Right cardiac atrium (tissue), 5 donors: ENCODE measurements at regions not wholly inside any gene's neighbourhood (a gene's known extent, or its start where the extent isn't known, plus 50 kb on each side); places are given as distances from the start of the nearest gene placed in this dataset.
"Not testable (repeated sequence)": the region's sequence is repeated elsewhere in the genome, so short reads cannot be mapped to it uniquely, and the experiment has no call there.

Experiments
- ATAC-seq, 2 donors: fragments of 200-7000 bp; cut with Tn5 transposase; one replicate each; pipeline versions ENCODE4 v1.8.0 to v1.9.1; 2020; ENCODE audit warnings: moderate library complexity in 2 of 2, mild to moderate bottlenecking in 1 of 2
- DNase-seq, 3 donors: peaks; one replicate each; pipeline ENCODE4 v3.0.0-alpha.2; 2020
- H3K27ac ChIP-seq: one replicate; pipeline ENCODE4 v1.5.1; 2013; ENCODE audit warnings: mild to moderate bottlenecking, low read length, control low read depth, moderate library complexity
- H3K27me3 ChIP-seq: one replicate; pipeline ENCODE4 v1.6.1; 2013; ENCODE audit not compliant: control insufficient read depth, insufficient read depth
- H3K4me1 ChIP-seq: one replicate; pipeline ENCODE4 v1.6.1; 2013; ENCODE audit warnings: low read length; ENCODE audit not compliant: control insufficient read depth, insufficient read depth
- H3K4me3 ChIP-seq: one replicate; pipeline ENCODE4 v1.5.1; 2013; ENCODE audit warnings: low read length, control low read depth
- H3K9me3 ChIP-seq: one replicate; pipeline ENCODE4 v1.6.1; 2013; ENCODE audit warnings: low read length; ENCODE audit not compliant: control insufficient read depth
- WGBS: extraction: QIAGEN DNeasy Blood & Tissue Kit; methylation state at CpG from one replicate; pipeline ENCODE4 v1.1.7; 2013; 5-methylcytosine and 5-hydroxymethylcytosine counted together
- intact Hi-C, 4 donors: fragments of 100-400 bp; cut with DNase I; formaldehyde crosslinking; loops; one replicate each; pipeline versions ENCODE4 v1.11.0 to v1.14.0; 2022 to 2023
- donor health status: healthy with polysubstance abuse.
- donor health status: DM: no; HTN: yes; CAD: no.
- donor health status: DM: no; HTN: no; CAD: no.
- donor health status: DM: no; HTN: yes; CAD: no; lungs with severe emphysema.
- donor health status: DM: yes; HTN: yes; CAD: no.

- DNase-seq (no peak), ATAC-seq (no peak)
- H3K27me3 ChIP-seq = no peaks in the 10 kb centered on the region
- H3K9me3 ChIP-seq = no peaks in the 10 kb centered on the region
- H3K4me1 ChIP-seq = no peaks in the 10 kb centered on the region
- 86% methylated on average over 1 of the region's 1 CpG for WGBS
- H3K27ac ChIP-seq = no peak overlapping the region
- no peak overlapping the region for H3K4me3 ChIP-seq
- intact Hi-C loops = no loop called here
These were observed 719.7 kb upstream of the MIR17HG start for GRCh38 chr13:90627813-90628212.

DNA sequence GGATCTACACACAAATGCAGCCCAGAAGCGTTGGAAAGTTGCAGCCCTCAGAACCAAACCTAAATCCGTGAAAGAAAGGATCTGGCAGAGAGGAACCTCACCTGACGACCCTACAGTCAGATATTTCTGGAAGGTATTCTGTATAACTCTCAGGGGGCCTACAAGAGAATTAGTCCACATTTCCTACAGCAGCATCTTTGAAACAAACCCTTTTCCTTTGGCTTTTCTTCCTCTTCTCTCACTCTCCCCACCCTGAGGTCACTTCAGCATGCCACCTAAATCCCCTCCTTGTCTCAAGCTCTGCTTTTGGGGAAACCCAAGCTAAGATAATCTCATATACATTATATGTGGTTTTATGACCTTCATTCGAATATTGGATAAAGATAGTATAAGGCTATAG is 719.0 kb upstream of the MIR17HG start:
- DNase-seq (no peak), ATAC-seq (no peak)
- WGBS = 78% methylated on average over 4 of the region's 4 CpGs
- Histone ChIP-seq H3K4me3 (no peak overlapping the region), H3K27ac (no peak overlapping the region), H3K4me1 (no peaks in the 10 kb centered on the region), H3K27me3 (no peaks in the 10 kb centered on the region), H3K9me3 (no peaks in the 10 kb centered on the region)
- intact Hi-C loops = no loop called here

DNA sequence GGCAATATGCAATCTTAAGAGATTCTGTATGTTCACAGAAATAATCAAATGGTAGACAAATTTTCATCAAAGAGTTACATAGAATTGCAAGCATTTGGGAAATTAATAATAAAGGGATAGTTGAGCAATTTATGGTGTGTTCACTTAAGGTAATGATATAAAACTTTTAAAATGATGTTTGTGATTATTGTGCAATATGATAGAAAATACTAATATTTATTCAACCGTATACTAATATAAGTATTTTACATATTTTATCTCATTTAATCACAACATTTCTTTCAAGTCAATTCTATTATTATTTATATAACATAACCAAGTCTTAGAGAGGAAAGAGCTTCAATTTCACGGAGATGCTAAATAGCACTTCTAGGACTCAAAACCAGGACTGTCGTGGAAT is 716.8 kb upstream of the MIR17HG start:
- Histone ChIP-seq H3K4me3 (no peak overlapping the region), H3K27me3 (no peaks in the 10 kb centered on the region), H3K4me1 (no peaks in the 10 kb centered on the region), H3K27ac (no peak overlapping the region), H3K9me3 (no peaks in the 10 kb centered on the region)
- WGBS = 94% methylated on average over 3 of the region's 3 CpGs
- ATAC-seq = no peak
- DNase-seq = no peak
- intact Hi-C loops = no loop called here

GRCh38 chr13:90632184-90632583 is 715.3 kb upstream of the MIR17HG start:
- no peak for ATAC-seq
- intact Hi-C loops = no loop called here
- 90% methylated on average over 3 of the region's 3 CpGs for WGBS

DNA sequence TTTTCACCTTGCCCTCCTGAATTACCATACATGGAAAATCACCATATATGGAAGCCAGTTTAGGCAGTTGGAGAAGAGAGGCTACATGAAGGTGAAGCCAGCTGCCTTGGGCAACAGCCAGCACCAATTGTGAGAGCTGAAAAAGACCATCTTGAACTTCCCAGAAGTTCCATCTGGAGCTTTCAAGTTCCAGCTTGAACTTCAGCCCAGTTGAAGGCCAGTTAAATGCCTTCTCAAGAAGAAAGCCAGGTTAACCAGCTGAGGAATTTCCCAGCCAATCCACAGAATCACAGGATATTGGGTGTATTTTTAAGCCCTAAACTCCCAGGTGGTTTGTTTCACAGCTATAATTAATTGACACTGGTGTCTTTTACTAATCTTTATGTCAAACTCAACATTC is 713.6 kb upstream of the MIR17HG start:
- intact Hi-C loops = no loop called here
- H3K4me1 ChIP-seq = no peaks in the 10 kb centered on the region
- DNase-seq (no peak), ATAC-seq (no peak)
- no peaks in the 10 kb centered on the region for H3K27me3 ChIP-seq
- no peak overlapping the region for H3K27ac ChIP-seq
- no peak overlapping the region for H3K4me3 ChIP-seq
- H3K9me3 ChIP-seq = no peaks in the 10 kb centered on the region

More at GRCh38 chr13:90632184-90632583, 715.3 kb upstream of the MIR17HG start:
- Histone ChIP-seq H3K4me1 (no peaks in the 10 kb centered on the region), H3K9me3 (no peaks in the 10 kb centered on the region), H3K27ac (no peak overlapping the region), H3K27me3 (no peaks in the 10 kb centered on the region), H3K4me3 (no peak overlapping the region)
- no peak for DNase-seq

DNA sequence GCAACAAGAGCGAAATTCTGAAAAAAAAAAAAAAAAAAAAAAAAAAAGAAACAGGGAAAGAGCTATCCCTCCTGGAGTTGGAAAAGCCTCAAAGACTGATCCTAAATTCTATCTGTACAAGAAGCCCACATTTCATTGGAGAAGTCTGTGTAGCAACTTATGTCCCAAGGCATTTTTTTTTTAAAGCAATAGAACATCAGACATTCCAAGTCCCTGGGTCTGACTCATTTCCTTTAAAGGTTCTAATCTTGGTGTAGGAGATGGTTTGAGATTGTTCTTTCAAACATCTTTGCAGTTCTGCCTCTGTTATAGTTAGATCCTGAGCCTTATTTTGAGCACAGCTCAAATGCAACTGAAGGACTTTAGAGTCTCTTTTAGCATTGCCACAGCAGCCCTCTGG is 706.5 kb upstream of the MIR17HG start:
- H3K27ac ChIP-seq = no peak overlapping the region
- H3K9me3 ChIP-seq = no peaks in the 10 kb centered on the region
- H3K27me3 ChIP-seq = no peaks in the 10 kb centered on the region
- intact Hi-C loops = no loop called here
- H3K4me1 ChIP-seq = no peaks in the 10 kb centered on the region
- no peak overlapping the region for H3K4me3 ChIP-seq
- WGBS = 100% methylated on average over 1 of the region's 1 CpG
- DNase-seq = no peak
- no peak for ATAC-seq

GRCh38 chr13:90641884-90642283 is 705.6 kb upstream of the MIR17HG start:
- H3K27me3 ChIP-seq = no peaks in the 10 kb centered on the region
- H3K27ac ChIP-seq = no peak overlapping the region
- 90% methylated on average over 2 of the region's 2 CpGs for WGBS
- DNase-seq (no peak), ATAC-seq (no peak)
- intact Hi-C loops = no loop called here
- H3K4me1 ChIP-seq = no peaks in the 10 kb centered on the region
- H3K9me3 ChIP-seq = no peaks in the 10 kb centered on the region
- no peak overlapping the region for H3K4me3 ChIP-seq

- 98% methylated on average over 1 of the region's 1 CpG for WGBS
- Histone ChIP-seq H3K9me3 (no peaks in the 10 kb centered on the region), H3K4me3 (no peak overlapping the region), H3K27me3 (no peaks in the 10 kb centered on the region), H3K4me1 (no peaks in the 10 kb centered on the region), H3K27ac (no peak overlapping the region)
- ATAC-seq (no peak), DNase-seq (no peak)
- intact Hi-C loops = no loop called here
These were observed 701.9 kb upstream of the MIR17HG start for GRCh38 chr13:90645582-90645981.

DNA sequence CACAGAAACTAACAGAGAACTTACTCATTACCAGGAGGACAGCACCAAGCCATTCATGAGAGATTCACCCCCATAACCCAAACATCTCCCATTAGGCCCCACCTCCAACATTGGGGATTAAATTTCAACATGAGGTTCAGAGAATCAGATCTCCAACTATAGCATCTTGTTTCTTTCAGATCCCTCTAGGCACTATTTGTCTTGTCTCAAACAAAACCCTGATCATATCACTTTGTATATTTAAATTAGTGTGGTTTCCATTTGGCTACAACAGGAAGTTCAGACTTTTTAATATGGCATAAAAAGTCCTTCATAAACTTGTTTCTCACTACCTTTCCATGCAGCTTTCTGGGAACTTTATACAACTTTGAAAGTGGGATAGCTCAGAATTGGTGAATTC is 699.0 kb upstream of the MIR17HG start:
- H3K4me3 ChIP-seq = no peak overlapping the region
- H3K27ac ChIP-seq = no peak overlapping the region
- intact Hi-C loops = no loop called here
- ATAC-seq (no peak), DNase-seq (no peak)
- H3K9me3 ChIP-seq = no peaks in the 10 kb centered on the region
- H3K27me3 ChIP-seq = no peaks in the 10 kb centered on the region
- no peaks in the 10 kb centered on the region for H3K4me1 ChIP-seq

DNA sequence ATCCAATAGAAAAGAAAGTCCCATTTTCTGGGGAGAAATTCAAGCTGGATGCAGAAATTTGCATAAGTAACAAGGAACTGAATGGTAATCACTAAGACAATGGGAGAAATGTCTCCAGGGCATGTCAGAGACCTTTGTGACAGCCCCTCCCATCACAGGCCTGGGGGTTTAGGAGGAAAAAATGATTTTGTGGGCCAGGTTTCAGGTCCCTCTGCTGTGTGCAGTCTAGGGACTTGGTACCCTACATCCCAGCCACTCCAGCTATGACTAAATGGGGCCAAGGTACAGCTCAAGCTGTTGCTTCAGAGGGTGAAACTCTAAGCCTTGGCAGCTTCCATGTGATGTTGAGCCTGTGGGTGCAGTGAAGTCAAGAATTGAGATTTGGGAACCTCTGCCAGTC is 695.5 kb upstream of the MIR17HG start:
- Histone ChIP-seq H3K27me3 (no peaks in the 10 kb centered on the region), H3K4me1 (no peaks in the 10 kb centered on the region), H3K4me3 (no peak overlapping the region), H3K27ac (no peak overlapping the region), H3K9me3 (no peaks in the 10 kb centered on the region)
- intact Hi-C loops = no loop called here
- DNase-seq (no peak), ATAC-seq (no peak)

- 96% methylated on average over 1 of the region's 1 CpG for WGBS
- intact Hi-C loops = no loop called here
- H3K27me3 ChIP-seq = no peaks in the 10 kb centered on the region
- no peak for DNase-seq
- no peak for ATAC-seq
- H3K4me3 ChIP-seq = no peak overlapping the region
- H3K27ac ChIP-seq = no peak overlapping the region
- no peaks in the 10 kb centered on the region for H3K4me1 ChIP-seq
- H3K9me3 ChIP-seq = no peaks in the 10 kb centered on the region
These were observed 692.5 kb upstream of the MIR17HG start for GRCh38 chr13:90654970-90655369.

GRCh38 chr13:90664200-90664599 is 683.3 kb upstream of the MIR17HG start:
- ATAC-seq, H3K4me3 ChIP-seq, intact Hi-C loops, H3K27me3 ChIP-seq, H3K27ac ChIP-seq, H3K9me3 ChIP-seq, H3K4me1 ChIP-seq: not testable (repeated sequence)
- DNase-seq = peak in 1 of 3 donors; percentile 27
- WGBS = 92% methylated on average over 14 of the region's 14 CpGs
